ENCODE measurements at regions not wholly inside any gene's neighbourhood (a gene's known extent, or its start where the extent isn't known, plus 50 kb on each side); places are given as distances from the start of the nearest gene placed in this dataset.

- H3K9me3 ChIP-seq (ENCODE audit: control insufficient read depth, insufficient read depth, low read depth, low read length) = no peaks in the 10 kb centered on the region
- H3K4me1 ChIP-seq (ENCODE audit: control insufficient read depth, insufficient read depth, low read length) = peaks cover 8% of the 10 kb centered on the region; the same call in 1 of the 2 replicates
- no peak for TF ChIP-seq POLR2AphosphoS5 (IDR thresholded peaks at IDR 0.05; ENCODE audit: low read depth, low read length)
- no peak for TF ChIP-seq REST (IDR thresholded peaks at IDR 0.05; ENCODE audit: insufficient read depth in 1 of 2, low read depth in 2 of 2, low read length in 1 of 2)
- TF ChIP-seq SIN3A (IDR thresholded peaks at IDR 0.05; ENCODE audit: borderline replicate concordance, insufficient read depth, low read depth, low read length) = no peak
- no peak for TF ChIP-seq CTCF (IDR thresholded peaks at IDR 0.05)
- TF ChIP-seq TCF7L2 (IDR thresholded peaks at IDR 0.05; ENCODE audit: low read depth, low read length) = no peak
- H3K36me3 ChIP-seq (ENCODE audit: control insufficient read depth, insufficient read depth, low read length) = no peaks in the 10 kb centered on the region
- H3K27me3 ChIP-seq (ENCODE audit: control insufficient read depth, insufficient read depth, low read length) = no peaks in the 10 kb centered on the region
- ChIA-PET POLR2A (no interaction called here), CTCF (no interaction called here)
- BruUV-seq (replicated peaks) = no TSS peak
- H3K4me3 ChIP-seq (ENCODE audit: low read depth in 2 of 2, low read length in 2 of 2) = no peak overlapping the region
- DNase-seq (ENCODE audit: low read depth, low spot score) = no peak
- in situ Hi-C loops (cut with HindIII; ENCODE audit: low pct_unique_long_range_greater_than_20kb, low sequenced_read_pairs) (no loop called here), intact Hi-C loops (cut with micrococcal nuclease; ENCODE audit: unreplicated experiment) (no loop called here)
- no peak for ATAC-seq
- H3K27ac ChIP-seq (ENCODE audit: low read length) = no peak overlapping the region
Measured at GRCh38 chr5:50564558-50564957, 101.9 kb upstream of the PARP8 start.

GRCh38 chr5:50574121-50574520, 92.3 kb upstream of the PARP8 start:
- H3K36me3 ChIP-seq (ENCODE audit: control insufficient read depth, insufficient read depth, low read length) = no peaks in the 10 kb centered on the region
- H3K27ac ChIP-seq (ENCODE audit: low read length) = no peak overlapping the region
- ATAC-seq (no peak), DNase-seq (ENCODE audit: low read depth, low spot score) (no peak)
- no peaks in the 10 kb centered on the region for H3K4me1 ChIP-seq (ENCODE audit: control insufficient read depth, insufficient read depth, low read length)
- H3K27me3 ChIP-seq (ENCODE audit: control insufficient read depth, insufficient read depth, low read length) = no peaks in the 10 kb centered on the region
- POLR2A ChIA-PET = no interaction called here
- CTCF ChIA-PET = no interaction called here
- no TSS peak for BruUV-seq (replicated peaks)
- H3K9me3 ChIP-seq (ENCODE audit: control insufficient read depth, insufficient read depth, low read depth, low read length) = no peaks in the 10 kb centered on the region
- TF ChIP-seq CTCF (IDR thresholded peaks at IDR 0.05) = no peak
- TF ChIP-seq POLR2AphosphoS5 (IDR thresholded peaks at IDR 0.05; ENCODE audit: low read depth, low read length) = no peak
- TF ChIP-seq SIN3A (IDR thresholded peaks at IDR 0.05; ENCODE audit: borderline replicate concordance, insufficient read depth, low read depth, low read length) = no peak
- no peak for TF ChIP-seq REST (IDR thresholded peaks at IDR 0.05; ENCODE audit: insufficient read depth in 1 of 2, low read depth in 2 of 2, low read length in 1 of 2)
- TF ChIP-seq TCF7L2 (IDR thresholded peaks at IDR 0.05; ENCODE audit: low read depth, low read length) = no peak
- intact Hi-C loops (cut with micrococcal nuclease; ENCODE audit: unreplicated experiment) = no loop called here
- in situ Hi-C loops (cut with HindIII; ENCODE audit: low pct_unique_long_range_greater_than_20kb, low sequenced_read_pairs) = no loop called here
- no peak overlapping the region for H3K4me3 ChIP-seq (ENCODE audit: low read depth in 2 of 2, low read length in 2 of 2)

Measured in Panc1 (cell line).